HG03280 (cell line): ENCODE measurements at regions not wholly inside any gene's neighbourhood (a gene's known extent, or its start where the extent isn't known, plus 50 kb on each side); places are given as distances from the start of the nearest gene placed in this dataset.

Source experiments
- ATAC-seq: cut with Tn5 transposase; IDR thresholded peaks from one replicate; pipeline ENCODE4 v1.9.1; 2021; ENCODE audit warnings: mild to moderate bottlenecking, moderate library complexity; ENCODE audit not compliant: unreplicated experiment

GRCh38 chr5:27341342-27341741 is 303.0 kb upstream of the CDH9 start:
- no peak for ATAC-seq

- no peak for ATAC-seq
Measured at GRCh38 chr5:27336817-27337216, 298.4 kb upstream of the CDH9 start.

GRCh38 chr5:27328480-27328879 is 290.1 kb upstream of the CDH9 start:
- no peak for ATAC-seq

GRCh38 chr5:27325513-27325912 is 287.1 kb upstream of the CDH9 start:
- no peak for ATAC-seq

GRCh38 chr5:27318701-27319100 is 280.3 kb upstream of the CDH9 start:
- no peak for ATAC-seq

- no peak for ATAC-seq
Measured at GRCh38 chr5:27316271-27316650, 277.9 kb upstream of the CDH9 start.

- ATAC-seq, result no peak
Measured at GRCh38 chr5:27315363-27316270, 277.2 kb upstream of the CDH9 start.

GRCh38 chr5:27313549-27313948 is 275.2 kb upstream of the CDH9 start:
- no peak for ATAC-seq

GRCh38 chr5:27312291-27312893 is 274.0 kb upstream of the CDH9 start:
- no peak for ATAC-seq

- ATAC-seq, result no peak
Measured at GRCh38 chr5:27311544-27311943, 273.2 kb upstream of the CDH9 start.

GRCh38 chr5:27308153-27308552 is 269.8 kb upstream of the CDH9 start:
- no peak for ATAC-seq

GRCh38 chr5:27290172-27290571 is 251.8 kb upstream of the CDH9 start:
- no peak for ATAC-seq

GRCh38 chr5:27276119-27276518 is 237.7 kb upstream of the CDH9 start:
- ATAC-seq, result no peak

- ATAC-seq, result no peak
Measured at GRCh38 chr5:27275345-27275744, 237.0 kb upstream of the CDH9 start.

- no peak for ATAC-seq
Measured at GRCh38 chr5:27269766-27270165, 231.4 kb upstream of the CDH9 start.

GRCh38 chr5:27267209-27267824 is 228.9 kb upstream of the CDH9 start:
- no peak for ATAC-seq

- ATAC-seq, result no peak
Measured at GRCh38 chr5:27266184-27266583, 227.8 kb upstream of the CDH9 start.

GRCh38 chr5:27257696-27258095 is 219.3 kb upstream of the CDH9 start:
- ATAC-seq, result no peak

- no peak for ATAC-seq
Measured at GRCh38 chr5:27252911-27253310, 214.5 kb upstream of the CDH9 start.

- ATAC-seq, result no peak
Measured at GRCh38 chr5:27242258-27242626, 203.9 kb upstream of the CDH9 start.

- no peak for ATAC-seq
Measured at GRCh38 chr5:27241564-27242257, 203.3 kb upstream of the CDH9 start.
